ENCODE measurements at regions not wholly inside any gene's neighbourhood (a gene's known extent, or its start where the extent isn't known, plus 50 kb on each side); places are given as distances from the start of the nearest gene placed in this dataset.
"Not testable (repeated sequence)": the region's sequence is repeated elsewhere in the genome, so short reads cannot be mapped to it uniquely, and the experiment has no call there.

DNA sequence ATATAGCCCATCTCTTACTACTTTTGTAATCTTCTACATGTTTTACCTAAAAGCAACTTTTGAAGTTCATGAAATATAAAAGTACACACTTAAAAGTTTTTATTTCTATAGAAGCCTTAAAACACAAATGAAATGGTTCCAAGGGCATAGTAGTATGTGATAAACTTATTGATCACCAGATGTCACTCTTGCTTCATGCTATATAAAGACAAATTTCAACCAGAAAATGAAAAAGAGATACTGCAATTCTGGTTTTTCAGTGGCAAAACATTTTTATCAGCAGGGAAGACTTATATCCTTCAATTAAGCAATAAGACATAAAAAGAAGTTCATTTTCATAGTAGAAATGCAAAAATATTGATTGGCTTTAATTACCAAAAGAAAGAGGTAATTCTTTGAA lies 69.4 kb upstream of the FBXL17 start:
- no peak for DNase-seq (ENCODE audit: extremely low spot score, unreplicated experiment)

DNA sequence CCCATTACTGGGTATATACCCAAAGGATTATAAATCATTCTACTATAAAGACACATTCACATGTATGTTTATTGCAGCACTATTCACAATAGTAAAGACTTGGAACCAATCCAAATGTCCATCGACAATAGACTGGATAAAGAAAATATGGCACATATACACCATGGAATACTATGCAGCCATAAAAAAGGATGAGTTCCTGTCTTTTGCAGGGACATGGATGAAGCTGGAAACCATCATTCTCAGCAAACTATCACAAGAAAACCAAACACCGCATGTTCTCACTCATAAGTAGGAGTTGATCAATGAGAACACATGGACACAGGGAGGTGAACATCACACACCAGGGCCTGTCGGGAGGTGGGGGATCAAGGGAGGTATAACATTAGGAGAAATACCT lies 62.2 kb upstream of the FBXL17 start:
- H3K4me1 Mint-ChIP-seq (ENCODE audit: unreplicated experiment); H3K36me3 Mint-ChIP-seq (ENCODE audit: unreplicated experiment); H3K9me3 Mint-ChIP-seq (ENCODE audit: unreplicated experiment); H3K4me3 Mint-ChIP-seq (ENCODE audit: unreplicated experiment); DNase-seq (ENCODE audit: extremely low spot score, unreplicated experiment); H3K27ac Mint-ChIP-seq (ENCODE audit: unreplicated experiment); H3K27me3 Mint-ChIP-seq (ENCODE audit: unreplicated experiment): not testable (repeated sequence)

More for the DNA sequence above, 69.4 kb upstream of the FBXL17 start:
- H3K4me3 Mint-ChIP-seq (ENCODE audit: unreplicated experiment) = no peak overlapping the region
- peaks cover 7% of the 10 kb centered on the region for H3K36me3 Mint-ChIP-seq (ENCODE audit: unreplicated experiment)
- H3K27me3 Mint-ChIP-seq (ENCODE audit: unreplicated experiment) = peaks cover 34% of the 10 kb centered on the region
- TF ChIP-seq, protein P1, sequence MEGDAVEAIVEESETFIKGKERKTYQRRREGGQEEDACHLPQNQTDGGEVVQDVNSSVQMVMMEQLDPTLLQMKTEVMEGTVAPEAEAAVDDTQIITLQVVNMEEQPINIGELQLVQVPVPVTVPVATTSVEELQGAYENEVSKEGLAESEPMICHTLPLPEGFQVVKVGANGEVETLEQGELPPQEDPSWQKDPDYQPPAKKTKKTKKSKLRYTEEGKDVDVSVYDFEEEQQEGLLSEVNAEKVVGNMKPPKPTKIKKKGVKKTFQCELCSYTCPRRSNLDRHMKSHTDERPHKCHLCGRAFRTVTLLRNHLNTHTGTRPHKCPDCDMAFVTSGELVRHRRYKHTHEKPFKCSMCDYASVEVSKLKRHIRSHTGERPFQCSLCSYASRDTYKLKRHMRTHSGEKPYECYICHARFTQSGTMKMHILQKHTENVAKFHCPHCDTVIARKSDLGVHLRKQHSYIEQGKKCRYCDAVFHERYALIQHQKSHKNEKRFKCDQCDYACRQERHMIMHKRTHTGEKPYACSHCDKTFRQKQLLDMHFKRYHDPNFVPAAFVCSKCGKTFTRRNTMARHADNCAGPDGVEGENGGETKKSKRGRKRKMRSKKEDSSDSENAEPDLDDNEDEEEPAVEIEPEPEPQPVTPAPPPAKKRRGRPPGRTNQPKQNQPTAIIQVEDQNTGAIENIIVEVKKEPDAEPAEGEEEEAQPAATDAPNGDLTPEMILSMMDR (IDR thresholded peaks at IDR 0.05) = no peak
- H3K9me3 Mint-ChIP-seq (ENCODE audit: unreplicated experiment) = peaks cover 20% of the 10 kb centered on the region
- no peak overlapping the region for H3K27ac Mint-ChIP-seq (ENCODE audit: unreplicated experiment)
- H3K4me1 Mint-ChIP-seq (ENCODE audit: unreplicated experiment) = no peaks in the 10 kb centered on the region

DNA sequence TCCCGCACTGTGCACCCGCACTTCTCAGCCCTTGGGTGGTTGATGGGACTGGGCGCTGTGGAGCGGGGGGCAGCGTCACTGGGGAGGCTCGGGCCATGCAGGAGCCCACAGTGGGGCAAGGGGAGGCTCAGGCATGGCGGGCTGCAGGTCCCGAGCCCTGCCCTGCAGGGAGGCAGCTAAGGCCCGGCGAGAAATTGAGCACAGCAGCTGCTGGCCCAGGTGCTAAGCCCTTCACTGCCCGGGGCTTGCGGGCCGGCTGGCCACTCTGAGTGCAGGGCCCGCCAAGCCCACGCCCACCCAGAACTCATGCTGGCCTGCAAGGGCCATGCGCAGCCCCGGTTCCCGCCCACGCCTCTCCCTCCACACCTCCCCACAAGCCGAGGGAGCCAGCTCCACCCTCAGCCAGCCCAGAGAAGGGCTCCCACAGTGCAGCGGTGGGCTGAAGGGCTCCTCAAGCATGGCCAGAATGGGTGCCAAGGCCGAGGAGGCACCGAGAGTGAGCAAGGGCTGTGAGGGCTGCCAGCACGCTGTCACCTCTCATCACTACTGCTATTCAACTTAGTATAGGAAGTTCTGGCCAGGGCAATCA lies 60.3 kb upstream of the FBXL17 start:
- DNase-seq (ENCODE audit: extremely low spot score, unreplicated experiment); H3K27ac Mint-ChIP-seq (ENCODE audit: unreplicated experiment); H3K36me3 Mint-ChIP-seq (ENCODE audit: unreplicated experiment); H3K4me1 Mint-ChIP-seq (ENCODE audit: unreplicated experiment); H3K4me3 Mint-ChIP-seq (ENCODE audit: unreplicated experiment); H3K9me3 Mint-ChIP-seq (ENCODE audit: unreplicated experiment); H3K27me3 Mint-ChIP-seq (ENCODE audit: unreplicated experiment): not testable (repeated sequence)

DNA sequence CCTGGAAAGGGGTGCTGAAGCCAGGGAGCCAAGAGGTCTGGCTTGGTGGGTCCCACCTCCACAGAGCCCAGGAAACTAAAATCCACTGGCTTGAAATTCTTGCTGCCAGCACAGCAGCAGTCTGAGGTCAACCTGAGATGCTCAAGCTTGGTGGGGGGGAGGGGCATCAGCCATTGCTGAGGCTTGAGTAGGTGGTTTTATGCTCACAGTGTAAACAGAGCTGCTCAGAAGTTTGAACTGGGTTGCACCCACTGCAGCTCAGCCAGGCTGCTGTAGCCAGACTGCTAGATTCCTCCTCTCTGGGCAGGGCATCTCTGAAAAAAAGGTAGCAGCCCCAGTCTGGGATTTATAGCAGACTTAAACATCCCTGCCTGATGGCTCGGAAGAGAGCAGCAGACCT lies 55.5 kb upstream of the FBXL17 start:
- peaks cover 4% of the 10 kb centered on the region for H3K4me1 Mint-ChIP-seq (ENCODE audit: unreplicated experiment)
- TF ChIP-seq, protein P1 (IDR thresholded peaks at IDR 0.05) = no peak
- no peak overlapping the region for H3K27ac Mint-ChIP-seq (ENCODE audit: unreplicated experiment)
- peaks cover 8% of the 10 kb centered on the region for H3K27me3 Mint-ChIP-seq (ENCODE audit: unreplicated experiment)
- no peak for DNase-seq (ENCODE audit: extremely low spot score, unreplicated experiment)
- H3K9me3 Mint-ChIP-seq (ENCODE audit: unreplicated experiment) = no peaks in the 10 kb centered on the region
- H3K4me3 Mint-ChIP-seq (ENCODE audit: unreplicated experiment) = no peak overlapping the region
- no peaks in the 10 kb centered on the region for H3K36me3 Mint-ChIP-seq (ENCODE audit: unreplicated experiment)

DNA sequence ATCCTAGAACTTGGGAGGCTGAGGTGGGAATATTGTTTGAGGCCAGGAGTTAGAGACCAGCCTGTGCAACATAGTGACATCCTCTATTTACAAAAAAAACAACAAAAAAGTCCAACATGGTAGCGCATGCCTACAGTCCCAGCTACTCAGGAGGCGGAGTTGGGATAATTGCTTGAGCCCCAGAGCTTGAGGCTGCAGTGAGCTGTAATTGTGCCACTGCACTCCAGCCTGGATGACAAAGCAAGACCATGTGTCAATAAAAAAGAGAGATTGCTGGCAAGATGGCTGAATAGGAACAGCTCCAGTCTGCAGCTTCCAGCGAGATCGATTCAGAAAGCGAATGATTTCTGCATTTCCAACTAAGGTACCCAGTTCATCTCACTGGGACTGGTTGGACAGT lies 54.8 kb upstream of the FBXL17 start:
- no peaks in the 10 kb centered on the region for H3K9me3 Mint-ChIP-seq (ENCODE audit: unreplicated experiment)
- TF ChIP-seq, protein P1 (IDR thresholded peaks at IDR 0.05) = no peak
- H3K4me3 Mint-ChIP-seq (ENCODE audit: unreplicated experiment) = no peak overlapping the region
- DNase-seq (ENCODE audit: extremely low spot score, unreplicated experiment) = no peak
- no peaks in the 10 kb centered on the region for H3K36me3 Mint-ChIP-seq (ENCODE audit: unreplicated experiment)
- H3K27me3 Mint-ChIP-seq (ENCODE audit: unreplicated experiment) = peaks cover 8% of the 10 kb centered on the region
- H3K4me1 Mint-ChIP-seq (ENCODE audit: unreplicated experiment) = peaks cover 12% of the 10 kb centered on the region
- H3K27ac Mint-ChIP-seq (ENCODE audit: unreplicated experiment) = no peak overlapping the region

DNA sequence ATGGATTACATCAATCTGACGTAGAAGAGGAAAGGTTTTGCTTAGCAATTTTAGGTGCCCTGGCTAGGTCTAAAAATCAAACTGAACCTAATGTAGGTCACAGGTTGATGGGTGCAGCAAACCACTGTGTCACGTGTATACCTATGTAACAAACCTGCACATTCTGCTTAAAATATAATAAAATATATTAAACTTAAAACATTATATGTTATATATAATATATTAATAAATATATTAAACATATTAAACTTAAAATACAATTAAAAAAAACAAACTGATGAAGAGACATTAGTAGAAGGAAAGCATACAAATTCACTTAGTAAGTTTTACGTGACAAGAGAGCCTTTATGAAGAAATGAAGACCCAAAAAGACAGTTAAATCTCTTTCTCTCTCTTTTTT lies 51.7 kb upstream of the FBXL17 start:
- TF ChIP-seq, protein P1 (IDR thresholded peaks at IDR 0.05) = no peak
- no peak for DNase-seq (ENCODE audit: extremely low spot score, unreplicated experiment)
- H3K36me3 Mint-ChIP-seq (ENCODE audit: unreplicated experiment) = no peaks in the 10 kb centered on the region
- no peak overlapping the region for H3K27ac Mint-ChIP-seq (ENCODE audit: unreplicated experiment)
- H3K27me3 Mint-ChIP-seq (ENCODE audit: unreplicated experiment) = peaks cover 4% of the 10 kb centered on the region
- H3K4me3 Mint-ChIP-seq (ENCODE audit: unreplicated experiment) = no peak overlapping the region
- no peaks in the 10 kb centered on the region for H3K9me3 Mint-ChIP-seq (ENCODE audit: unreplicated experiment)
- peaks cover 17% of the 10 kb centered on the region for H3K4me1 Mint-ChIP-seq (ENCODE audit: unreplicated experiment)

Data from osteocyte (in vitro differentiated cells).